ENCODE measurements at regions not wholly inside any gene's neighbourhood (a gene's known extent, or its start where the extent isn't known, plus 50 kb on each side); places are given as distances from the start of the nearest gene placed in this dataset.

GRCh38 chr20:46820682-46821081, 74.0 kb upstream of the EYA2 start:
- H3K9me3 Mint-ChIP-seq = no peaks in the 10 kb centered on the region
- peaks cover 0 to 2% of the 10 kb centered on the region in 2 donors for H3K36me3 Mint-ChIP-seq (ENCODE audit: insufficient read depth in 2 of 2)
- DNase-seq = no peak
- no peak overlapping the region for H3K27ac Mint-ChIP-seq
- H3K4me1 Mint-ChIP-seq (ENCODE audit: low read depth) = no peaks in the 10 kb centered on the region
- no peak overlapping the region for H3K4me3 Mint-ChIP-seq
- H3K27me3 Mint-ChIP-seq (ENCODE audit: low read depth) = peaks cover 22% of the 10 kb centered on the region
- ATAC-seq (replicated peaks in 1 of 2) = no peak

DNA sequence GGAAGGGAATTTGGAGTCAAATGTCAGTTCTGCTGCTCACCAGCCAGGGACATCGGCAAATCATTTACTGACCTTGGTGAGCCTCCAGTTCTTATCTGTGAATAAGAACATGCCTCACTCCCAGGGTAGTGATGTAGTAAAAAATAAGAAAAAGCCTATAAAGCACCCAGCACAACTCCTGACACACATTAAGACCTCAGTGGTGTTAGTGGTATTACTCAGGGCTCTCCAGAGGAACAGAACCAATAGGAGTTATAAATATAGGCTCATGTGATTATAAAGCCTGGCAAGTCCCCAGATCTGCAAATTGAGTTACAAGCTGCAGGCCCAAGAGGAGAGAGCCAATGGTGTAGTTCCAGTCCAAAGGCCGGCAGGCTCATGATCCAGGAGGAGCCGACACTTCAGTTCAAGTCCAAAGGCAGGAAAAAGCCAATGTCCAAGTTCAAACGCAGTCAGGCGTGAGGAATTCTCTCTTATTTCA, 71.3 kb upstream of the EYA2 start:
- no peak for ATAC-seq (replicated peaks in 1 of 2)

GRCh38 chr20:46823753-46824152, 70.9 kb upstream of the EYA2 start:
- Mint-ChIP-seq H3K27ac (no peak overlapping the region), H3K9me3 (no peaks in the 10 kb centered on the region)
- no peak for DNase-seq

More for the DNA sequence above, 71.3 kb upstream of the EYA2 start:
- H3K4me1 Mint-ChIP-seq (ENCODE audit: low read depth) = no peaks in the 10 kb centered on the region
- H3K9me3 Mint-ChIP-seq = no peaks in the 10 kb centered on the region
- H3K27ac Mint-ChIP-seq = no peak overlapping the region
- H3K27me3 Mint-ChIP-seq (ENCODE audit: low read depth) = peaks cover 21% of the 10 kb centered on the region
- DNase-seq = no peak
- no peak overlapping the region for H3K4me3 Mint-ChIP-seq
- H3K36me3 Mint-ChIP-seq (ENCODE audit: insufficient read depth in 2 of 2) = peaks cover 0 to 2% of the 10 kb centered on the region in 2 donors

GRCh38 chr20:46826343-46826984, 68.2 kb upstream of the EYA2 start:
- no peaks in the 10 kb centered on the region for H3K9me3 Mint-ChIP-seq
- no peaks in the 10 kb centered on the region for H3K4me1 Mint-ChIP-seq (ENCODE audit: low read depth)
- no peak overlapping the region for H3K27ac Mint-ChIP-seq
- DNase-seq (no peak), ATAC-seq (replicated peaks in 1 of 2) (no peak)
- peaks cover 0 to 2% of the 10 kb centered on the region in 2 donors for H3K36me3 Mint-ChIP-seq (ENCODE audit: insufficient read depth in 2 of 2)
- peaks cover 9% of the 10 kb centered on the region for H3K27me3 Mint-ChIP-seq (ENCODE audit: low read depth)
- H3K4me3 Mint-ChIP-seq = no peak overlapping the region

More at GRCh38 chr20:46823753-46824152, 70.9 kb upstream of the EYA2 start:
- Mint-ChIP-seq H3K4me1 (ENCODE audit: low read depth) (no peaks in the 10 kb centered on the region), H3K36me3 (ENCODE audit: insufficient read depth in 2 of 2) (peaks cover 0 to 2% of the 10 kb centered on the region in 2 donors), H3K4me3 (no peak overlapping the region), H3K27me3 (ENCODE audit: low read depth) (peaks cover 21% of the 10 kb centered on the region)
- ATAC-seq (replicated peaks in 1 of 2) = no peak

- peaks cover 0 to 3% of the 10 kb centered on the region in 2 donors for H3K9me3 Mint-ChIP-seq
- DNase-seq (no peak), ATAC-seq (replicated peaks in 1 of 2) (no peak)
- H3K27ac Mint-ChIP-seq = no peak overlapping the region
- peaks cover 9% of the 10 kb centered on the region for H3K27me3 Mint-ChIP-seq (ENCODE audit: low read depth)
- H3K4me3 Mint-ChIP-seq = no peak overlapping the region
- no peaks in the 10 kb centered on the region for H3K4me1 Mint-ChIP-seq (ENCODE audit: low read depth)
- peaks cover 0 to 2% of the 10 kb centered on the region in 2 donors for H3K36me3 Mint-ChIP-seq (ENCODE audit: insufficient read depth in 2 of 2)
Observed at GRCh38 chr20:46827718-46828458, 66.8 kb upstream of the EYA2 start.

DNA sequence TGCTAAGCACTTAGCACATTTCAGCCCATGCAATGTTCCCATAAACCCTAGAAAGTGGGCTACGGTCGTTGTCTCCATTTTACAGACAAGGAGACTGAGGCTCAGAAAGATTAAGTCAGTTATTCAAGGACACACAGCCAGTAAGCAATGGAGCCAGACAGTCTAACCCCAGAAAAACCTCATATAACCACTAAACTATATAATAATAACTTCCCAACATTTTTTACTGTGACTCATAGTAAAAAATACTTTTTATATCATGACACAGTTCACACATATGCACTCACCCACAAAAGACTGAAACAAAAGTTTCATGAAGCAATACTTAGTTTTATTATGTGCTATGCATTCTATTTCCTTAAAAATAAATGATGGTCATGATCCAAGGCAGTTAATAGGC, 66.2 kb upstream of the EYA2 start:
- Mint-ChIP-seq H3K4me1 (ENCODE audit: low read depth) (peaks cover 5% of the 10 kb centered on the region), H3K27ac (no peak overlapping the region), H3K4me3 (no peak overlapping the region), H3K27me3 (ENCODE audit: low read depth) (peaks cover 14% of the 10 kb centered on the region), H3K9me3 (peaks cover 0 to 5% of the 10 kb centered on the region in 2 donors), H3K36me3 (ENCODE audit: insufficient read depth in 2 of 2) (peaks cover 0 to 2% of the 10 kb centered on the region in 2 donors)
- ATAC-seq (replicated peaks in 1 of 2) (peak in 1 of 2 donors; percentile 35), DNase-seq (no peak)

DNA sequence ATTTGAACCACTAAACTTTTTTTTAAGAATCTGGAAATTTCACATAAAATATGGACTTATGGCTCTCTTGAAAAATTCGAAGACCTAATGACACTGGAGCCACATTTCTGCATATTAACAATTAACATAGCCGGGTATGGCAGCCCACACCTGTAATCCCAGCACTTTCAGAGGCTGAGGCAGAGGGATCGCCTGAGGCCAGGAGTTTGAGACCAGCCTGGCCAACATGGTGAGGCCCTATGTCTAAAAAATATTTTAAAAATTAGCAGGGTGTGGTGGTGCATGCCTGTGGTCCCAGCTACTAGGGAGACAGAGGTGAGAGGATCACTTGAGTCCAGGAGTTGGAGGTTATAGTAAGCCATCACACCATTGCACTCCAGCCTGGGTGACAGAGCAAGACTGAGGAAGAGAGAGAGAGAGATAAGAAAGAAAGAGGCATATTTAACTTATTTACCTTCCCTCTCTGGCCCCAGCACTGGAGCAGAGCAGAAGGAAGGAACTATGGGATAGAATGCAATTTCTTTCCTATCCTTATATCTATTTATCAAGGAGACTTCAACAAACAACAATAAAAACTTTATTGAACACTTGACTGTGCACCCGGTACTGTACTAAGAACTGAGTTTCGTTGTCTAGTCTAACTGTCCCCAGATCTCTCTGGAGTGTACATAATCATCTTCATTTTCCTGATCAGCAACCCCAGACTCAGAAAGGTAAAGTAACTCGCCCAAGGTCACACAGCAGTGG, 63.6 kb upstream of the EYA2 start:
- H3K4me3 Mint-ChIP-seq = no peak overlapping the region
- no peak for DNase-seq
- no peak overlapping the region for H3K27ac Mint-ChIP-seq
- peaks cover 6% of the 10 kb centered on the region for H3K4me1 Mint-ChIP-seq (ENCODE audit: low read depth)
- no peaks in the 10 kb centered on the region for H3K36me3 Mint-ChIP-seq (ENCODE audit: insufficient read depth in 2 of 2)
- H3K27me3 Mint-ChIP-seq (ENCODE audit: low read depth) = peaks cover 25% of the 10 kb centered on the region
- no peak for ATAC-seq (replicated peaks in 1 of 2)
- H3K9me3 Mint-ChIP-seq = peaks cover 0 to 5% of the 10 kb centered on the region in 2 donors

- Mint-ChIP-seq H3K27me3 (ENCODE audit: low read depth) (peaks cover 31% of the 10 kb centered on the region), H3K9me3 (peaks cover 0 to 5% of the 10 kb centered on the region in 2 donors), H3K36me3 (ENCODE audit: insufficient read depth in 2 of 2) (no peaks in the 10 kb centered on the region), H3K27ac (no peak overlapping the region), H3K4me3 (no peak overlapping the region), H3K4me1 (ENCODE audit: low read depth) (peaks cover 6% of the 10 kb centered on the region)
- ATAC-seq (replicated peaks in 1 of 2) (peak; percentile 31 to 67), DNase-seq (no peak)
Observed at GRCh38 chr20:46831633-46832011, 63.0 kb upstream of the EYA2 start.

DNA sequence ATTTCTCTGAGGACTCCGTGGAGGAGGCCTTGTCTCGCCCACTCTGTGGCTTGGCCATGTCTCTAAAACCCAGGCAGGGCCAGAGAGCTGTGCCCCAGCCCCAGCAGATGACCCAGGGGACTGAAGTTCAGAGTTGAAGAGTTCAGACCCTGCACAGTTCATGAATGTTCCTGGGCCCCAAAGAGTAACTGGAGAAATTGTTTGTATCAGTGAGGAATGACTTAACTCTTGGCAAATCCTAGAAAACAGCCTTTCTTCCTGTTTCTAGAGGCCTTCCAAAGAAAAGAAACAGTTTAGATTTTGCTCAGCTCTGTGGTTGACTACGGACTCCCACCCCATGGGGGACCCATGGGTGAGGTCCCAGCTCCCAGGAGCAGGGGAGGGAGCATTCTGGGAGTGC, 62.1 kb upstream of the EYA2 start:
- Mint-ChIP-seq H3K27ac (no peak overlapping the region), H3K9me3 (peaks cover 0 to 5% of the 10 kb centered on the region in 2 donors), H3K36me3 (ENCODE audit: insufficient read depth in 2 of 2) (no peaks in the 10 kb centered on the region), H3K4me3 (no peak overlapping the region), H3K27me3 (ENCODE audit: low read depth) (peaks cover 36% of the 10 kb centered on the region), H3K4me1 (ENCODE audit: low read depth) (peaks cover 6% of the 10 kb centered on the region)
- no peak for DNase-seq
- ATAC-seq (replicated peaks in 1 of 2) = no peak

DNA sequence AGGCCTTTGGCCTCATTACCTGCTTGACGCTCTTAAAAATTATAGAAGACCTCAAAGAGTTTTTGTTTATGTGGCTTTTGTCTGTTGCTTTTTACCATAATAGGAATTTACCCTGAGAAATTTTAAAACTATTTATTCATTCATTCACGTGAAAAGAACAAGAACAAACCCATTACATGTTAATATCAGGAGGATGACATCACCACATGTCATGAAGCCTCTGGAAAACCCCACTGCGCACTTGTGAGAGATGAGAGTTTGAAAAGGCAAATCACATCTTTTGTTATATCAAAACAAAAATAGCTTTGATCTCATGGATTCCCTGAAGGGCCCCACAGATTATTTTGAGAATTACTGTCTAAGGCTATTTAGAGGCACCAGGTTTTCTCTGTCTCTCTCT, 61.3 kb upstream of the EYA2 start:
- Mint-ChIP-seq H3K27ac (peak overlapping the region; percentile 15), H3K4me3 (peak overlapping the region in 1 of 2 donors; percentile 64), H3K27me3 (ENCODE audit: low read depth) (peaks cover 29% of the 10 kb centered on the region), H3K36me3 (ENCODE audit: insufficient read depth in 2 of 2) (no peaks in the 10 kb centered on the region), H3K9me3 (peaks cover 0 to 5% of the 10 kb centered on the region in 2 donors), H3K4me1 (ENCODE audit: low read depth) (peaks cover 6% of the 10 kb centered on the region)
- ATAC-seq (replicated peaks in 1 of 2) = peak; percentile 49 to 73
- DNase-seq = peak; percentile 3 to 23

- Mint-ChIP-seq H3K9me3 (peaks cover 0 to 5% of the 10 kb centered on the region in 2 donors), H3K27me3 (ENCODE audit: low read depth) (peaks cover 29% of the 10 kb centered on the region), H3K4me3 (no peak overlapping the region), H3K27ac (no peak overlapping the region), H3K4me1 (ENCODE audit: low read depth) (peaks cover 6% of the 10 kb centered on the region), H3K36me3 (ENCODE audit: insufficient read depth in 2 of 2) (no peaks in the 10 kb centered on the region)
- DNase-seq (no peak), ATAC-seq (replicated peaks in 1 of 2) (no peak)
Observed at GRCh38 chr20:46835418-46835817, 59.2 kb upstream of the EYA2 start.

DNA sequence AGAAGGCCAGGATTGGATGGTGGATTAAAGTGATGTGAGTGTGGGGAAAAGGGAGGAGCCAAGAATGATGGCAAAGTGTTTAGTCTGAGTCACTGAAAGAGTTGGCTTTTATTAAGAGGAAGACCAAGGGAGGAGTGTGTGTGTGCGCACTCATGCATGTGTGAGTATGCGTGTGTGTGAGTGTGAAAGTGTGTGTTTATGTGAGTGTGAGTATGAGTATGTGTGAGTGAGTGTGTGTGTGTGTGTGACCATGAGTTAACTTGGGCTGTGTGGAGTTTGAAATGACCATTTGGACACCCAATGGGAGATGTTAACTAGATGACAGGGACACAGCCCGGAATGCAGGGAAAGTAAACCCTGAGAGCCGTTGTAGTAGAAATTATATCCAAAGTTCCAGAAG, 57.6 kb upstream of the EYA2 start:
- ATAC-seq (replicated peaks in 1 of 2) (no peak), DNase-seq (no peak)
- Mint-ChIP-seq H3K27me3 (ENCODE audit: low read depth) (peaks cover 37% of the 10 kb centered on the region), H3K36me3 (ENCODE audit: insufficient read depth in 2 of 2) (no peaks in the 10 kb centered on the region), H3K27ac (no peak overlapping the region), H3K4me3 (no peak overlapping the region), H3K4me1 (ENCODE audit: low read depth) (peaks cover 6% of the 10 kb centered on the region), H3K9me3 (peaks cover 0 to 2% of the 10 kb centered on the region in 2 donors)

DNA sequence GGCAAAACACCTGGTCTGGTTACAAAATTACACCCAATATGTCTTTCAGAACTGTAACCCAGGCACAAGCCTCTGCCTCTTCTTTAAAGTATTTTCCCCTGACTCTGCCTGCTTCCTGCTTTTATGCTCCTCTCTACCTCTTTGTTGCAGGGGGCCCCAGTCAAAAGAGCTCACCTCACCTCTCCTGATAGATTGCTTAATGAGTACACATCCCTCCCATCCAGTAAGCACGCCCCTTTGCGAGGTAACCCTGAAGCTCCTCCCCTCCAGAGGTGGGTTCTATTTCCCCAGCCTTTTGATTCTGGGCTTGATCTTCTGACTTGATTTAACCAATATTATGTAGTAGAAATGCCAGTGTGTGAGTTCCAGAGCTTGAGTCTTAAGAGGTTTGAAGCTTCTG, 56.6 kb upstream of the EYA2 start:
- peaks cover 5% of the 10 kb centered on the region for H3K4me1 Mint-ChIP-seq (ENCODE audit: low read depth)
- no peak overlapping the region for H3K4me3 Mint-ChIP-seq
- H3K9me3 Mint-ChIP-seq = peaks cover 0 to 2% of the 10 kb centered on the region in 2 donors
- DNase-seq (no peak), ATAC-seq (replicated peaks in 1 of 2) (no peak)
- H3K27ac Mint-ChIP-seq = no peak overlapping the region
- peaks cover 40% of the 10 kb centered on the region for H3K27me3 Mint-ChIP-seq (ENCODE audit: low read depth)
- H3K36me3 Mint-ChIP-seq (ENCODE audit: insufficient read depth in 2 of 2) = no peaks in the 10 kb centered on the region
